GM18909 (cell line): ENCODE measurements at regions not wholly inside any gene's neighbourhood (a gene's known extent, or its start where the extent isn't known, plus 50 kb on each side); places are given as distances from the start of the nearest gene placed in this dataset.

Source experiments
- ATAC-seq: cut with Tn5 transposase; IDR thresholded peaks from one replicate; pipeline ENCODE4 v1.9.1; 2021; ENCODE audit warnings: mild to moderate bottlenecking; ENCODE audit not compliant: unreplicated experiment, poor library complexity

- no peak for ATAC-seq
These were observed 1151.1 kb downstream of the GATA3 start for GRCh38 chr10:9205558-9205957.

DNA sequence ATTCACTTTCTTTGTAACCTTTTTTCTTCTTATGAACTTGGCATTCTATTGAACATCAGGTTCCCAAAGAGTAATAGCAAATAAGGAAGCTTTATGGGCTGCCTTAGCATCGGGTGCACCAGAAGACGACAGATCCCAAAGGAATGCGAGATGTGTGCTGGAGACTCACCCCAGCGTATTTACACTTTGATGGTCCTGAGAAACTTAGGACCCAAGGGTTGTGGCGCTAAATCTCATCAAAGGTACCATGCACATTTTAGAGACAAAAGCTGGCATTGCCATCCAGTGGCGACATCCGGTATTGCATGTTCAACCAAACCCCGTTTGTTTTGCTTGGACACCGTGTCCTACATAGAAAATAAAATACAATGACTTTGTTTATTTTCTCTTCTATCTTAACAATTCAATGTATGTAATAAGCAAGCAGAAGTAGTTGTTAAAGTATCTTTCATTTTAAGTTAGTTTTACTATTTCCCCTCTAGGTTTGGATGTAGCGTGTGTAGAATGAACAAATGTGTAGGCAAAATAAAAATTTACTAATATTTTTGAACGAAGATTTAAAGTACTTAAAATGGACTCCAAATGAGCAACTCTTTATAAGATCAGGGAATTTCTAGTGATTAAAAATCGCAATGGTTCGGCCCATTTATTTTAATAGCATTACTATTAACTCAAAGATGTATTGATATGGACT, 1154.8 kb downstream of the GATA3 start:
- peak; percentile 82 for ATAC-seq

DNA sequence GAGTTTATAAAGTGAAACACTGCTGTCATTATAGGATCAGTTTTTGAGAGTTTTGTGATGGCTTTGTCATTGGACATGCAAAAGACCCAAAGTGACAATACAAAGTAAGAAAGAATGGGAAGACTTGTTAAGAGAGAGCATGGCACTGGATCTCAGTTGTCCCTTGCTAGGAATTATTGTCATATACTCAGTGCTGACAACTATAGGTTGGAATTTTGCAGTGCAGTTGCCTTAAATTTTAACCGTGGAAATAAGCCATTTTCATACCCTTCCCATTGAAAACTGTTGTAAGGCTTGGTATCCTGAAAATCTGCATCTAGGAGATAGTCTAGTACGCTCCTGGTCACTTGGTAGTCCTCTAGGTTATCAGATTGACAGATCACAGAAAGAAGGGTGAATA, 1156.7 kb downstream of the GATA3 start:
- no peak for ATAC-seq

DNA sequence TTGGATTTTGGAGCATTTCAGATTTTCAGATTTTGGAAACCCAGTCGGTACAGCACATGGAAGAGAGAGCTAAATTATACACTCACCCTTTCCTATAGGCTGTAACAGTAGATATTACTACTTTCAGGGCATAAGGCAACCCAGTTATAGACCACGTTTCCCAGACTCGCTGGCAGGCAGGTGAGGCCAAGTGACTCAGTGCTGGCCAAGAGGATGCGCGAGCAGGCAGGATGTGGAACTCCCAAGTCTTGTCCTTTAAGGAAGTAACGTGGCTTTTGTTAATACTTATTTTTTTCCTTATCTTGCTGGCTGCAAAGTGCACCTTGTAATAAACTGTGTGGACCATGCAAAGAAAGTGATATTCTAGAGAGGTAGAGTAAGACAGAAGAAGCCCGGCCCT, 1160.1 kb downstream of the GATA3 start:
- no peak for ATAC-seq

- ATAC-seq: no peak
These were observed 1160.6 kb downstream of the GATA3 start for GRCh38 chr10:9215121-9215520.

DNA sequence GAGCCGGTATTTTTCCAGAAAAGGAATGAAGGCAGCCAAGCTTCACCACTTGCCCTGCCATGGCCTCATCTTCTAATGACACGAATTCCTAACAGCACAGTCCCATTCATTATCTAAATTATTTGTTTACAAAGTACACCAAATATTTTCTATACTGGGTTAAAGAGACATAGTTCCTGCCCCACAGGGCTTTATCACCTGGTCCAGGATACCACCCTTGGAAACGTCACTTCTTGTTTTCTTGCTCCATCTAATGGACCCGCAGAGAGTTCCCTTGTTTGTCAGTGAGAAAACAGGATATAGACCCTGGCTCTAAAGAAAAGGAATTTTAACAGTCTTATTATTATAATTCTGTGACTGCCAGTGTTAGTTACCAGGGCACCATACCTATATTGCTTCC, 1165.4 kb downstream of the GATA3 start:
- ATAC-seq: no peak

DNA sequence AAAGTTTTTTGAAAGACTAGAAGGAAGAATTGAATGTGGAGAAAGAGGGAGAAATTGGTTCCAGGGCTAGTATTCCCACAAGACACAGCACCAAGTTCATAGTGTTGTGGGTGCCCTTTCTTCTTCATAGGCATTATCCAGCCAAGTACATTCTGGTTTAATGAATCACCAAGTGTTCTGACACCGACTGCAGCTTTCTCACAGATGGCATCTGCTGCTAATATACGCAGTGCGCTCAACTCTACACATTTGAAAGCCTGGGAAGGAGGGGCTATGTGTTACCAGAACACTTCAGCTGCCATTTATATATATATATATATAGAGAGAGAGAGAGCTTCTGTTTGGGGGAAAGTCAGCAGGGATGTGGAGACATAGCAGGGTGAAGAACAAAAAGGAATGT, 1168.4 kb downstream of the GATA3 start:
- no peak for ATAC-seq

DNA sequence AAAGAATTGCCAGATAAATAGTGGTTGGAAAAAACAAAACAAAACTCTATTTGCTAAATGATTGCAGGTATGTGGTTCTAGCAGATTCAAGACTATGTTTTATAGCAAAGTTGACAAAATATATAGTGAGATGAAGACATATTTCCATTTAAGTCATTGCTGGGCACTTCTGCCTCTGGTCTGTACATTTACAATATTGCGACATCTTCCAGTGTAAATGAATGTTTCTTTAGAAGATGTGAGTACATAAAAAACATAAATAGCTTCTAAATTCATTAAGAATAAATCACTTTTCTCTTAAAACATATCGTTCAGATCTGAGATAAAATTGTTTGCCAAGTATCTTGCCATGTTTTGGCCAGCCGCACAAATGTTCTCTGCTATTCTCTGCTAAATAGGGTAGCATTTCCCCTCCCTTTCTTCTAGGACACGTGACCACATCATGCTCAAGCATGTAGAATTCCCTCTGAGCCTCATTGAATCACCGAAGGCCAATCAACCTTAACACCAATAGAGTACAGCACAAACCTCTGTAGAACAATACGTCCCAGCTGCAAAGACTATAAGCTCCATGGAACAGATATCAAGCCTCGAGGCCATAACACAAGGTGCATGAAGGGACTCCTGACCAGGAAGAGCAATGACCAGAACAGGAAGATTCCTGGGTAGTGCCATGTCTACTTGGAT, 1173.3 kb downstream of the GATA3 start:
- no peak for ATAC-seq

- no peak for ATAC-seq
These were observed 1174.3 kb downstream of the GATA3 start for GRCh38 chr10:9228771-9229170.

DNA sequence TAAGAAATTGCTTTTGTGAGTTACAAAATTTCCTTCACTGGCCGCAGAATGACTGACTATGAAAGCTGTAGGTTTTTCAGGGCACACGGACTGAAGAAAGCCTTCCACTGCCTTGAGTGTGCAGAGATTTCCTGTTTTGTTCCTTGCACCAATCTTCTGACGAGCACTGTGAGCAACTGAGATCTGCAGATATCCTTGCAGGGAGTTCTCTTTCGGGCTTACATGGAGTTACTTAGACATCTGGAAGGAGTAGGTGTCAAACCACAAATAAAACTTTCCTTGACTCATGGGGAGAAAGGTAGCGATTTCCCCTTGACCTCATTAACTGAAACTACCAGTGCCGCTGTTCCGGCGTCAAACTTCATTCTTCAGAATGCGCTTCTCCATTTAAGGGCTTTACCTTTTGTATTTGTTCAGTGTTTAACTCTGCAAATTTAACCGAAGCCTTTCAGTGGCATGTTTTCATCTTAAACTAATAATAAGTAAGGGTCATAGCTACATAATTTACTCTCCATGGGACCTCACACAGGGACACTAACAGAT, 1175.3 kb downstream of the GATA3 start:
- no peak for ATAC-seq

- ATAC-seq: no peak
These were observed 1176.1 kb downstream of the GATA3 start for GRCh38 chr10:9230625-9231024.

GRCh38 chr10:9234191-9234590, 1179.7 kb downstream of the GATA3 start:
- ATAC-seq: no peak

GRCh38 chr10:9238041-9238440, 1183.6 kb downstream of the GATA3 start:
- ATAC-seq: no peak

DNA sequence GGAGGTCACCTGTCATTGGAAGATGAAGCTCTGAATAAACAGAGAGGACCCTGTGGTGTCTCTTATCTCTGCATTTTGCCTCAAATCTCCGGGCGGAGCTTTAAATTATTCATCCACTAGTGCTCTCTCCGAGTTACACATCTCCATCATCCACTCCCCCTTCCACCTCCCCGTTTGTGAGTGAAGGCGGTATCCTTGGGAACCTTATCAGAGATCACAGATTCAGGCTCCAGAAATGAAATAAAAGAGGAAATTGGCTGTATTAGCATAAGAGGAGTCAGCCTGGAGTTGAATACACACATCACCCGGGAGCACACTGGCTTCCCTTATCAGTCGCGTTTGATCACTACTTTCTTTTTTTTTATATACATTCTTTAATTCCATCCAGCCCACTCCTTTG, 1184.8 kb downstream of the GATA3 start:
- no peak for ATAC-seq

- no peak for ATAC-seq
These were observed 1189.5 kb downstream of the GATA3 start for GRCh38 chr10:9243941-9244411.

GRCh38 chr10:9244864-9245263, 1190.4 kb downstream of the GATA3 start:
- ATAC-seq: no peak

DNA sequence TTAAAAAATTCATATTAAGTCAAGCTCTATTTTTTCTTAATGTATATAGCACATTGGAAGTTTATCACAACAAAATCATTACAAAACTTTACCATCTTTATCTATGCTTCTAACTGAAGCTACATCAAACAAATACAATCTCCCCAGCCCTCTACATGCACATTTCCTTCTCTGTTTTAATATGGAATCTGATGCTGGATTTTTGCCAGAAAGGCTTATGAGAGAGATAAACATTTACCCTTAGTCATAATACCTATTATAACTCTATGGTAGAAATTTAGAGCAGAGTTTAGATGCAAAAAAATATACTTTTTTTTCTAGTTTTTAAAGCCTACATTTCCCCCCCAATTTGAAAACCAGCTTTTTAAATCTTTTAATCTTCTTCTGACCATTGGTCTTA, 1198.6 kb downstream of the GATA3 start:
- ATAC-seq: no peak

DNA sequence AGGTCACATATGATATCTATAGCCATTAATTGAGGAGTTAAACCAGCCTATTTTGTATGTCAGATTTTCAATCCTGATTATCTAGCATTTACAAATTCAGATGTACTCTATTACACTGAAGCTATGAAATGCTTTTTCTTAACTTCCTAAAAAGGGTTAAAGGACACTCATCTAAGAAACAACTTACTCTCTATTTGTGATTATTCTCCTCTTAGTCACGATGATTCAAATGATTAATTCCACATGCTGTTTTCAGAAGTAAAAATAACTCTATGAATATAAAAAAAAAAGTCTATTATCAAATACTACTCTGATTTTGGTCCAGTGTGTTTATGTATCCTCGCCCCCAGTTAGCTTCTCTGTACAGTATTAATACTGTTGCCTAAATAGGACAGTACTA, 1199.9 kb downstream of the GATA3 start:
- no peak for ATAC-seq

DNA sequence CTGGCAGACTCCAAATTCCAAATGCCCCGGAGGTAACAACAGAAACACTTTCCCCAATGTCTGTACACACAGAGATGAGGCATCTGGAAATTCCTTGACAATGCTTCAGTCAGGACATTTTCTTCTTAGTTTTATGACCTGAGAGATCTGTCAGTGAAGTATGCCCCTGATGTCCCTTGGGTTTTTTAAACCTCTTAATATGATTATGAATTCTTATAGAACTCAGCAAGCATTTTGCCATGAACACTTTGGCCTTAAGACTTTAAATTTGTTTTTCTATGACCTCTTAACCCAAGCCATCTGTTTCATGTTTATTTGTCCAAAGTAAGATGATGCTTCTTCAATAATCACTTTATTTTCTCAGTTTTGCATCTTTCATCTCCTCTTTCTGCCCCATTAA, 1206.2 kb downstream of the GATA3 start:
- ATAC-seq: no peak

GRCh38 chr10:9262770-9263169, 1208.3 kb downstream of the GATA3 start:
- no peak for ATAC-seq

DNA sequence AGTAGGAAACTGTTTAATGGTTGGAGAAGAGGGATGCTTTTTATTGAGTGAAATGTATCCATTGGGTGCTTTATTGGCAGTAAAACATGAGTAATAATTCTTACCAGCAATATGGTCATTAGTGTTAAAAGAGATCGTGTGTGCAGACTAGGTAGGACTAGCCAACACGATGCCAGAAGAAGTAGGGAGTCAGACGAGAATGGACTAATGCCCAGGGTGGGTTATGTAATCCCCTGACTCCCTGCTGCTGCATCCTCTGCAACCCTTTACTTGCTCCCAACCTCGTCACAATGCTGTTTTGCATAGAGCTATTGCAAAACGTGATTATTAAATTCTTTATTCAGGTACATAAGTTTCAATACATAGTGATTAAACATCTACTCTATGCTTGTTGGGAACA, 1213.7 kb downstream of the GATA3 start:
- no peak for ATAC-seq
